ENCODE measurements at regions not wholly inside any gene's neighbourhood (a gene's known extent, or its start where the extent isn't known, plus 50 kb on each side); places are given as distances from the start of the nearest gene placed in this dataset.

GRCh38 chr3:43161684-43162229 is 55.9 kb upstream of the POMGNT2 start:
- Histone ChIP-seq H4K20me1 (ENCODE audit: low read length) (no peaks in the 10 kb centered on the region), H3K9me3 (ENCODE audit: low read length) (peaks cover 11% of the 10 kb centered on the region), H3K27ac (ENCODE audit: low read length) (peak overlapping the region; percentile 62), H2AFZ (ENCODE audit: low read length) (peak overlapping the region; percentile 10; the same call in 1 of the 2 replicates), H3K79me2 (ENCODE audit: low read length) (no peaks in the 10 kb centered on the region), H3K4me1 (ENCODE audit: insufficient read depth, low read length) (peaks cover 13% of the 10 kb centered on the region), H3K27me3 (ENCODE audit: low read length) (no peaks in the 10 kb centered on the region), H3K9ac (ENCODE audit: low read length) (no peak overlapping the region), H3F3A (ENCODE audit: low read length, unreplicated experiment) (no peaks in the 10 kb centered on the region), H3K36me3 (ENCODE audit: low read depth, low read length) (peaks cover 4% of the 10 kb centered on the region; the same call in 1 of the 2 replicates), H3K4me2 (ENCODE audit: low read length) (peak overlapping the region; percentile 13), H3K9me2 (replicated peaks; ENCODE audit: low read length) (no peaks in the 10 kb centered on the region), H3K4me3 (ENCODE audit: low read length) (no peak overlapping the region)
- no TSS peak for BruUV-seq (replicated peaks)
- TF ChIP-seq EZH2phosphoT487 (IDR thresholded peaks at IDR 0.05; ENCODE audit: borderline replicate concordance, low read length): no peak
- no peak for TF ChIP-seq EZH2 (IDR thresholded peaks at IDR 0.05; ENCODE audit: low read length, unreplicated experiment)
- no peak for TF ChIP-seq CTCF (conservative IDR thresholded peaks at IDR 0.05; ENCODE audit: low read depth, low read length)
- ATAC-seq (peak; percentile 25), DNase-seq (no peak)
- CTCF ChIA-PET: interaction anchor here (0.6 to 1.6 kb wide), 10 partner anchors 18 to 460 kb away, joined by 3 to 16 read pairs (median 4); partner anchors contain the start of gene SNRK
- POLR2A ChIA-PET (ENCODE audit: unreplicated experiment): interaction anchor here (0.7 to 0.9 kb wide), 2 partner anchors 10 to 18 kb away, joined by 4 read pairs; no protein-coding TSS in a partner anchor
- intact Hi-C loops (cut with micrococcal nuclease): loop anchor here (1.0 to 10.0 kb wide), 8 partner anchors 18 to 593 kb away; no protein-coding TSS in a partner anchor

- H3K36me3 ChIP-seq (ENCODE audit: low read depth, low read length): no peaks in the 10 kb centered on the region
- no peaks in the 10 kb centered on the region for H3K9me2 ChIP-seq (replicated peaks; ENCODE audit: low read length)
- ChIA-PET POLR2A (ENCODE audit: unreplicated experiment) (no interaction called here), CTCF (interaction anchor here (0.5 to 1.0 kb wide), 4 partner anchors 198 to 342 kb away, joined by 3 to 6 read pairs (median 4); no protein-coding TSS in a partner anchor)
- TF ChIP-seq EZH2phosphoT487 (IDR thresholded peaks at IDR 0.05; ENCODE audit: borderline replicate concordance, low read length) (no peak), EZH2 (IDR thresholded peaks at IDR 0.05; ENCODE audit: low read length, unreplicated experiment) (no peak), CTCF (conservative IDR thresholded peaks at IDR 0.05; ENCODE audit: low read depth, low read length) (no peak)
- H3F3A ChIP-seq (ENCODE audit: low read length, unreplicated experiment): no peaks in the 10 kb centered on the region
- no peak overlapping the region for H2AFZ ChIP-seq (ENCODE audit: low read length)
- BruUV-seq (replicated peaks): no TSS peak
- H3K4me1 ChIP-seq (ENCODE audit: insufficient read depth, low read length): peaks cover 13% of the 10 kb centered on the region
- intact Hi-C loops (cut with micrococcal nuclease): loop anchor here (10.0 kb wide), 1 partner anchor 594 kb away; no protein-coding TSS in a partner anchor
- H3K4me3 ChIP-seq (ENCODE audit: low read length): no peak overlapping the region
- no peaks in the 10 kb centered on the region for H3K27me3 ChIP-seq (ENCODE audit: low read length)
- no peak overlapping the region for H3K9ac ChIP-seq (ENCODE audit: low read length)
- no peaks in the 10 kb centered on the region for H4K20me1 ChIP-seq (ENCODE audit: low read length)
- no peak for DNase-seq
- H3K4me2 ChIP-seq (ENCODE audit: low read length): no peak overlapping the region
- no peak overlapping the region for H3K27ac ChIP-seq (ENCODE audit: low read length)
- ATAC-seq: no peak
- no peaks in the 10 kb centered on the region for H3K79me2 ChIP-seq (ENCODE audit: low read length)
- no peaks in the 10 kb centered on the region for H3K9me3 ChIP-seq (ENCODE audit: low read length)
Observed at GRCh38 chr3:43160664-43161063, 54.8 kb upstream of the POMGNT2 start.

- Histone ChIP-seq H3K27ac (ENCODE audit: low read length) (no peak overlapping the region), H2AFZ (ENCODE audit: low read length) (no peak overlapping the region), H3K4me3 (ENCODE audit: low read length) (no peak overlapping the region), H3K36me3 (ENCODE audit: low read depth, low read length) (no peaks in the 10 kb centered on the region), H3K27me3 (ENCODE audit: low read length) (no peaks in the 10 kb centered on the region), H3K79me2 (ENCODE audit: low read length) (no peaks in the 10 kb centered on the region), H3K4me1 (ENCODE audit: insufficient read depth, low read length) (peaks cover 13% of the 10 kb centered on the region), H3K4me2 (ENCODE audit: low read length) (no peak overlapping the region), H3K9me3 (ENCODE audit: low read length) (no peaks in the 10 kb centered on the region), H4K20me1 (ENCODE audit: low read length) (no peaks in the 10 kb centered on the region), H3K9me2 (replicated peaks; ENCODE audit: low read length) (no peaks in the 10 kb centered on the region), H3K9ac (ENCODE audit: low read length) (no peak overlapping the region), H3F3A (ENCODE audit: low read length, unreplicated experiment) (no peaks in the 10 kb centered on the region)
- TF ChIP-seq EZH2phosphoT487 (IDR thresholded peaks at IDR 0.05; ENCODE audit: borderline replicate concordance, low read length): no peak
- TF ChIP-seq EZH2 (IDR thresholded peaks at IDR 0.05; ENCODE audit: low read length, unreplicated experiment): no peak
- TF ChIP-seq CTCF (conservative IDR thresholded peaks at IDR 0.05; ENCODE audit: low read depth, low read length): no peak
- no peak for ATAC-seq
- no TSS peak for BruUV-seq (replicated peaks)
- CTCF ChIA-PET: no interaction called here
- no peak for DNase-seq
- intact Hi-C loops (cut with micrococcal nuclease): loop anchor here (10.0 kb wide), 1 partner anchor 595 kb away; no protein-coding TSS in a partner anchor
- POLR2A ChIA-PET (ENCODE audit: unreplicated experiment): no interaction called here
Observed at GRCh38 chr3:43159876-43160255, 54.0 kb upstream of the POMGNT2 start.
